CD4-positive, alpha-beta T cell (primary cell): ENCODE measurements at regions not wholly inside any gene's neighbourhood (a gene's known extent, or its start where the extent isn't known, plus 50 kb on each side); places are given as distances from the start of the nearest gene placed in this dataset.

Source experiments
- ATAC-seq: fragments of 200-7000 bp; cut with Tn5 transposase; one replicate; pipeline ENCODE4 v1.10.0; 2022; ENCODE audit warnings: mild to moderate bottlenecking; ENCODE audit not compliant: poor library complexity
- CTCF ChIA-PET: fragments of 350-600 bp; sonication (Branson Sonifier 250); formaldehyde crosslinking; loops from one replicate; lab custom pipeline; 2021; ENCODE audit warnings: antibody characterized with exemption, inconsistent platforms; lab: Charles Lee
- POLR2A ChIA-PET: fragments of 350-600 bp; sonication (Branson Sonifier 250); formaldehyde crosslinking; loops from one replicate; lab custom pipeline; 2021; ENCODE audit warnings: antibody characterized with exemption, inconsistent platforms; lab: Charles Lee
- DNase-seq, 14 experiments: peaks; one replicate each; pipeline ENCODE4 v3.0.0-alpha.2; 2013 to 2020; ENCODE audit warnings: mixed read lengths in 2 of 14
- H3K27ac ChIP-seq, 2 donors: one replicate each; pipeline versions ENCODE4 v1.5.1 to v1.7.0; 2013; ENCODE audit warnings: low read length in 2 of 2, low read depth in 1 of 2, mild to moderate bottlenecking in 1 of 2
- H3K27me3 ChIP-seq, 2 experiments: 1 replicate in 1 of 2; 2 replicates in 1 of 2; pipeline versions ENCODE4 v1.6.1 to v1.7.0; 2013; ENCODE audit warnings: low read length in 2 of 2, control low read depth in 1 of 2, mild to moderate bottlenecking in 1 of 2, moderate library complexity in 1 of 2; ENCODE audit not compliant: insufficient read depth in 2 of 2, control insufficient read depth in 1 of 2
- H3K36me3 ChIP-seq: one replicate; pipeline ENCODE4 v1.6.1; 2013; ENCODE audit warnings: low read length, control low read depth; ENCODE audit not compliant: insufficient read depth
- H3K4me1 ChIP-seq: one replicate; pipeline ENCODE4 v1.6.1; 2013; ENCODE audit warnings: low read length, control low read depth; ENCODE audit not compliant: insufficient read depth
- H3K4me3 ChIP-seq: one replicate; pipeline ENCODE4 v1.5.1; 2013; ENCODE audit warnings: mild to moderate bottlenecking, low read length, moderate library complexity
- H3K9me3 ChIP-seq, 2 experiments: 1 replicate in 1 of 2; 2 replicates in 1 of 2; pipeline versions ENCODE4 v1.6.1 to v1.7.0; 2013; ENCODE audit warnings: low read length in 2 of 2, mild to moderate bottlenecking in 2 of 2, control low read depth in 1 of 2, moderate library complexity in 1 of 2; ENCODE audit not compliant: control insufficient read depth in 1 of 2, insufficient read depth in 1 of 2
- H3K27ac Mint-ChIP-seq: one replicate; pipeline ENCODE4 v1.8.0; 2020; ENCODE audit warnings: mixed read lengths
- H3K27me3 Mint-ChIP-seq: one replicate; pipeline ENCODE4 v1.8.0; 2021; ENCODE audit warnings: mixed read lengths
- H3K36me3 Mint-ChIP-seq: one replicate; pipeline ENCODE4 v1.8.0; 2021; ENCODE audit warnings: low read depth, mixed read lengths
- H3K4me1 Mint-ChIP-seq: one replicate; pipeline ENCODE4 v1.8.0; 2021; ENCODE audit warnings: low read depth, mixed read lengths
- H3K4me3 Mint-ChIP-seq: one replicate; pipeline ENCODE4 v1.8.0; 2020; ENCODE audit warnings: mild to moderate bottlenecking, mixed read lengths
- H3K9me3 Mint-ChIP-seq: one replicate; pipeline ENCODE4 v1.8.0; 2020; ENCODE audit warnings: mixed read lengths
- intact Hi-C, 2 experiments: fragments of 100-400 bp; cut with DNase I in 1 of 2; cut with micrococcal nuclease in 1 of 2; formaldehyde crosslinking; loops; one replicate each; pipeline versions ENCODE4 v1.15.1 to v1.9.0; 2023 to 2025; cut with DNase I, micrococcal nuclease
- TF ChIP-seq, protein P1 (sequence below): fragments of 200-600 bp; IDR thresholded peaks from one replicate; pipeline ENCODE4 v1.8.0; 2022; ENCODE audit warnings: antibody characterized with exemption, mild to moderate bottlenecking

GRCh38 chr11:114848027-114848426 is 169.7 kb downstream of the NXPE2 start:
- Histone ChIP-seq H3K27ac (no peak overlapping the region), H3K36me3 (no peaks in the 10 kb centered on the region), H3K4me1 (no peaks in the 10 kb centered on the region), H3K9me3 (no peaks in the 10 kb centered on the region), H3K4me3 (no peak overlapping the region), H3K27me3 (no peaks in the 10 kb centered on the region)
- Mint-ChIP-seq H3K27me3 (no peaks in the 10 kb centered on the region), H3K4me1 (no peaks in the 10 kb centered on the region), H3K36me3 (no peaks in the 10 kb centered on the region), H3K27ac (no peak overlapping the region), H3K9me3 (no peaks in the 10 kb centered on the region), H3K4me3 (no peak overlapping the region)
- POLR2A ChIA-PET = no interaction called here
- ATAC-seq (no peak), DNase-seq (no peak)
- TF ChIP-seq, protein P1, sequence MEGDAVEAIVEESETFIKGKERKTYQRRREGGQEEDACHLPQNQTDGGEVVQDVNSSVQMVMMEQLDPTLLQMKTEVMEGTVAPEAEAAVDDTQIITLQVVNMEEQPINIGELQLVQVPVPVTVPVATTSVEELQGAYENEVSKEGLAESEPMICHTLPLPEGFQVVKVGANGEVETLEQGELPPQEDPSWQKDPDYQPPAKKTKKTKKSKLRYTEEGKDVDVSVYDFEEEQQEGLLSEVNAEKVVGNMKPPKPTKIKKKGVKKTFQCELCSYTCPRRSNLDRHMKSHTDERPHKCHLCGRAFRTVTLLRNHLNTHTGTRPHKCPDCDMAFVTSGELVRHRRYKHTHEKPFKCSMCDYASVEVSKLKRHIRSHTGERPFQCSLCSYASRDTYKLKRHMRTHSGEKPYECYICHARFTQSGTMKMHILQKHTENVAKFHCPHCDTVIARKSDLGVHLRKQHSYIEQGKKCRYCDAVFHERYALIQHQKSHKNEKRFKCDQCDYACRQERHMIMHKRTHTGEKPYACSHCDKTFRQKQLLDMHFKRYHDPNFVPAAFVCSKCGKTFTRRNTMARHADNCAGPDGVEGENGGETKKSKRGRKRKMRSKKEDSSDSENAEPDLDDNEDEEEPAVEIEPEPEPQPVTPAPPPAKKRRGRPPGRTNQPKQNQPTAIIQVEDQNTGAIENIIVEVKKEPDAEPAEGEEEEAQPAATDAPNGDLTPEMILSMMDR = no peak
- intact Hi-C loops = no loop called here
- CTCF ChIA-PET = no interaction called here

GRCh38 chr11:114857281-114857680 is 179.0 kb downstream of the NXPE2 start:
- ChIA-PET POLR2A (no interaction called here), CTCF (no interaction called here)
- no peaks in the 10 kb centered on the region for H3K27me3 Mint-ChIP-seq

GRCh38 chr11:114864896-114865295 is 186.6 kb downstream of the NXPE2 start:
- H3K4me3 ChIP-seq = no peak overlapping the region
- CTCF ChIA-PET = no interaction called here
- H3K27me3 ChIP-seq = no peaks in the 10 kb centered on the region
- H3K36me3 Mint-ChIP-seq = no peaks in the 10 kb centered on the region
- H3K27ac Mint-ChIP-seq = no peak overlapping the region
- POLR2A ChIA-PET = no interaction called here
- intact Hi-C loops = no loop called here
- no peaks in the 10 kb centered on the region for H3K9me3 ChIP-seq
- no peak overlapping the region for H3K4me3 Mint-ChIP-seq
- ATAC-seq = no peak
- no peaks in the 10 kb centered on the region for H3K4me1 ChIP-seq
- no peaks in the 10 kb centered on the region for H3K4me1 Mint-ChIP-seq
- H3K27ac ChIP-seq = no peak overlapping the region
- peaks cover 4% of the 10 kb centered on the region for H3K27me3 Mint-ChIP-seq
- H3K9me3 Mint-ChIP-seq = peaks cover 5% of the 10 kb centered on the region
- TF ChIP-seq, protein P1 = no peak
- DNase-seq = no peak
- no peaks in the 10 kb centered on the region for H3K36me3 ChIP-seq

More at GRCh38 chr11:114857281-114857680, 179.0 kb downstream of the NXPE2 start:
- Histone ChIP-seq H3K27ac (no peak overlapping the region), H3K4me3 (no peak overlapping the region), H3K27me3 (no peaks in the 10 kb centered on the region), H3K4me1 (no peaks in the 10 kb centered on the region), H3K36me3 (no peaks in the 10 kb centered on the region), H3K9me3 (peaks cover 0 to 5% of the 10 kb centered on the region in 2 experiments)
- peaks cover 10% of the 10 kb centered on the region for H3K9me3 Mint-ChIP-seq
- H3K36me3 Mint-ChIP-seq = no peaks in the 10 kb centered on the region
- intact Hi-C loops = no loop called here
- no peak overlapping the region for H3K27ac Mint-ChIP-seq
- TF ChIP-seq, protein P1 = no peak
- DNase-seq = no peak
- no peaks in the 10 kb centered on the region for H3K4me1 Mint-ChIP-seq
- no peak for ATAC-seq
- H3K4me3 Mint-ChIP-seq = no peak overlapping the region
